Tibial artery (tissue), 4 donors: ENCODE measurements at regions not wholly inside any gene's neighbourhood (a gene's known extent, or its start where the extent isn't known, plus 50 kb on each side); places are given as distances from the start of the nearest gene placed in this dataset.

Experiments used
- DNase-seq, 2 donors: peaks; one replicate each; pipeline ENCODE4 v3.0.0-alpha.2; 2019
- H3K27ac ChIP-seq, 2 donors: fragments of 200-600 bp; sonication (generic) in 1 of 2; 1 replicate in 1 of 2; 2 replicates in 1 of 2; pipeline ENCODE4 v1.5.1; 2018 to 2019; ENCODE audit warnings: mild to moderate bottlenecking in 1 of 2
- H3K27me3 ChIP-seq, 2 donors: fragments of 200-600 bp; sonication (generic) in 1 of 2; one replicate each; pipeline versions ENCODE4 v1.5.1 to v1.6.0; 2016 to 2019
- H3K36me3 ChIP-seq, 3 donors: fragments of 200-600 bp; sonication (generic) in 2 of 3; one replicate each; pipeline ENCODE4 v1.5.1; 2016 to 2019; ENCODE audit warnings: mild to moderate bottlenecking in 2 of 3
- H3K4me1 ChIP-seq, 4 donors: fragments of 200-600 bp; sonication (generic) in 2 of 4; 1 replicate in 3 of 4; 2 replicates in 1 of 4; pipeline ENCODE4 v1.5.1; 2016 to 2019
- H3K4me3 ChIP-seq, 2 donors: fragments of 200-600 bp; sonication (generic) in 1 of 2; 1 replicate in 1 of 2; 2 replicates in 1 of 2; pipeline ENCODE4 v1.5.1; 2018 to 2019; ENCODE audit warnings: mild to moderate bottlenecking in 2 of 2
- H3K9me3 ChIP-seq, 3 donors: fragments of 200-600 bp; sonication (generic) in 1 of 3; one replicate each; pipeline ENCODE4 v1.5.1; 2016 to 2019
- intact Hi-C: fragments of 100-400 bp; cut with DNase I; formaldehyde crosslinking; loops from one replicate; pipeline ENCODE4 v1.15.0; 2023; ENCODE audit warnings: low total_unique reads
- TF ChIP-seq, protein P1 (sequence below), 2 experiments: fragments of 200-600 bp in 1 of 2; fragments of 450-650 bp in 1 of 2; IDR thresholded peaks; one replicate each; pipeline ENCODE4 v1.5.1; 2017 to 2019; ENCODE audit warnings: antibody characterized with exemption in 2 of 2, mild to moderate bottlenecking in 1 of 2, moderate library complexity in 1 of 2

DNA sequence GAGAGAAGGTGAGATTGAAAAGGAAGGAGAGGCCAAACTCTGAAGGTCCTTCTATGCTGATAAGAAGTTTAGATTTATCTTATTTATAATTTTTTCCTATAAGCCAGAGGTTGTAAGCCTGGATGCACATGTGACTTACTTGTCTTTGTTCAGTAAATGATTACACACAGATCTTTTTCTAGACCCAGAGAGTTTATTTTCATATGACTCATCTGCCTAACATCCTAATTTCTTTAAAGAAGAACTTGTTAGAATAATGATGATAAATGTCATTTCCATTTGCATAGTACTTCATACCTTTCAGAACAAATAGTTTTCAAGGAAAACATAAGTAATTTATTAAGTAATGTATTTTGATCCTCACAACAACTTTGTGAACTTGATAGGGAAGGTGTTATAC lies 434.8 kb upstream of the DPH6 start:
- H3K9me3 ChIP-seq: no peaks in the 10 kb centered on the region
- intact Hi-C loops: no loop called here
- no peak overlapping the region for H3K27ac ChIP-seq
- DNase-seq: no peak
- no peaks in the 10 kb centered on the region for H3K36me3 ChIP-seq
- TF ChIP-seq, protein P1, sequence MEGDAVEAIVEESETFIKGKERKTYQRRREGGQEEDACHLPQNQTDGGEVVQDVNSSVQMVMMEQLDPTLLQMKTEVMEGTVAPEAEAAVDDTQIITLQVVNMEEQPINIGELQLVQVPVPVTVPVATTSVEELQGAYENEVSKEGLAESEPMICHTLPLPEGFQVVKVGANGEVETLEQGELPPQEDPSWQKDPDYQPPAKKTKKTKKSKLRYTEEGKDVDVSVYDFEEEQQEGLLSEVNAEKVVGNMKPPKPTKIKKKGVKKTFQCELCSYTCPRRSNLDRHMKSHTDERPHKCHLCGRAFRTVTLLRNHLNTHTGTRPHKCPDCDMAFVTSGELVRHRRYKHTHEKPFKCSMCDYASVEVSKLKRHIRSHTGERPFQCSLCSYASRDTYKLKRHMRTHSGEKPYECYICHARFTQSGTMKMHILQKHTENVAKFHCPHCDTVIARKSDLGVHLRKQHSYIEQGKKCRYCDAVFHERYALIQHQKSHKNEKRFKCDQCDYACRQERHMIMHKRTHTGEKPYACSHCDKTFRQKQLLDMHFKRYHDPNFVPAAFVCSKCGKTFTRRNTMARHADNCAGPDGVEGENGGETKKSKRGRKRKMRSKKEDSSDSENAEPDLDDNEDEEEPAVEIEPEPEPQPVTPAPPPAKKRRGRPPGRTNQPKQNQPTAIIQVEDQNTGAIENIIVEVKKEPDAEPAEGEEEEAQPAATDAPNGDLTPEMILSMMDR (IDR thresholded peaks at IDR 0.05): no peak
- peaks cover 0 to 7% (median under 1%) of the 10 kb centered on the region in 4 donors for H3K4me1 ChIP-seq
- no peaks in the 10 kb centered on the region for H3K27me3 ChIP-seq
- H3K4me3 ChIP-seq: no peak overlapping the region

DNA sequence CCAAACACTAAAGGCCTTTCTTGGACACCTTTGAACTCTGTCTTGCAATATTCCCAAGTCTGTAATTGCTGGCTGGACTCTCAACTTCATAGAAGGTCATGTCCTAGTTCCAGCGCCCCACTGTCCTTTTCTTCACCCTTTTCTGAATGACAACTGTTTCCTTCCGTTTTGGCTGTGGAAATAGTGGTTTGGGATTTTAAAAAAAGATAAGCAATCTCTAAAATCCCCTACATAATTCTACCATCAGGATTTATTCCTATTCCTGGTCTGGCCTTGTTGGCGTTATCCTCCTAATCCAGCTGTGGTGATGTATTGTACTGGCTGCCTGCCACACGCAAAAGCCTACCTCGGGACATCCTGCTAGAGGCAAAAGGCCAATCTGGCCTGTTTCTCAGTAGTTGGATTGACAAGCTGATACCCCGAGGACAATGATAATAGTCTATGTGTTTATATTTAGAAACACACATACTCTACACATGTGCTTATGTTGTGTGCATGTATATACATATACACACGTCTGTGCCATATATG lies 440.3 kb upstream of the DPH6 start:
- peaks cover 0 to 32% (median 15%) of the 10 kb centered on the region in 4 donors for H3K4me1 ChIP-seq
- DNase-seq: peak in 1 of 2 donors; percentile 23
- no peaks in the 10 kb centered on the region for H3K36me3 ChIP-seq
- H3K27ac ChIP-seq: peak overlapping the region; percentile 40 to 49
- intact Hi-C loops: no loop called here
- no peak overlapping the region for H3K4me3 ChIP-seq
- TF ChIP-seq, protein P1 (IDR thresholded peaks at IDR 0.05): no peak
- H3K9me3 ChIP-seq: no peaks in the 10 kb centered on the region
- H3K27me3 ChIP-seq: no peaks in the 10 kb centered on the region

DNA sequence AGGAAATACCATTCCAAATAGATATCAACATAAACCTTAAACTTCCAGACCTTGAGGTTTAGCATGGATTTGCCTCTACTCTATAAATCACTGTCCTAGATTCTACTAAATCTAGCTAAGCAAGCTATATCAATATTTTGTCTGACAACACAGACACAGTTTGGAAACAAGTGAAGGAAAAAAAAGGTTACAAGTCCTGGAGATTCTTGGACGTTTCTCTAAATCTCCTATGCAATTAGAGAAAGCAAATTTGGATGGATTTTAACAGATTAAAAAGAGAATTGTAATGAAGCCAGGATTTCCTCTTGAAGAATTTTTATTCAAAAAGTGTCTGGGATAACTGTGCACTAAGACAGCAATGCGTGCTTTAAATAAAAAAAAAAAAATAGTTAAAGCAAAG lies 441.1 kb upstream of the DPH6 start:
- TF ChIP-seq, protein P1 (IDR thresholded peaks at IDR 0.05): no peak
- H3K4me3 ChIP-seq: no peak overlapping the region
- intact Hi-C loops: no loop called here
- peak overlapping the region; percentile 40 to 49 for H3K27ac ChIP-seq
- peaks cover 0 to 32% (median 15%) of the 10 kb centered on the region in 4 donors for H3K4me1 ChIP-seq
- H3K27me3 ChIP-seq: no peaks in the 10 kb centered on the region
- H3K9me3 ChIP-seq: no peaks in the 10 kb centered on the region
- DNase-seq: no peak
- no peaks in the 10 kb centered on the region for H3K36me3 ChIP-seq

DNA sequence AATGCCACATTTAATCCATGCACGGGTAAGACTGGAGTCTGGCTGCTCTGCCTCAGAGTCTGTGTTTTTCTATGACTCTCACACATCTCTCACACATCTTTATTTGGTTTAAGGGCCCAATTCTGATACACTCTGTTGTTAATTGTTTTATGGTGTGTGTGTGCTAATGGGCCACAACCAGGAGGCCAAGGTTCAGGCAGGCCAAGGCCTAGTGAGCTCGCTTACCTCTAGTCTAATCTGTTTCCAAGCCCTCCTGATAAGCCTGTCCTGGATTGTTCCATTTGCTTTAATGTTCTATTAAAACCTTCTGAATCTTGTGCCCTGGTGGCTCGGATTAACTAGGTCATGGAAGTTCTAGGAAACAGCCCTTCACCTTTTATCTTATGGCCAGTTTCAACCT lies 445.4 kb upstream of the DPH6 start:
- intact Hi-C loops: no loop called here
- Histone ChIP-seq H3K4me1 (peaks cover 0 to 18% (median 9%) of the 10 kb centered on the region in 4 donors), H3K4me3 (no peak overlapping the region), H3K27ac (no peak overlapping the region), H3K9me3 (no peaks in the 10 kb centered on the region), H3K36me3 (no peaks in the 10 kb centered on the region), H3K27me3 (no peaks in the 10 kb centered on the region)
- TF ChIP-seq, protein P1 (IDR thresholded peaks at IDR 0.05): no peak
- DNase-seq: no peak

DNA sequence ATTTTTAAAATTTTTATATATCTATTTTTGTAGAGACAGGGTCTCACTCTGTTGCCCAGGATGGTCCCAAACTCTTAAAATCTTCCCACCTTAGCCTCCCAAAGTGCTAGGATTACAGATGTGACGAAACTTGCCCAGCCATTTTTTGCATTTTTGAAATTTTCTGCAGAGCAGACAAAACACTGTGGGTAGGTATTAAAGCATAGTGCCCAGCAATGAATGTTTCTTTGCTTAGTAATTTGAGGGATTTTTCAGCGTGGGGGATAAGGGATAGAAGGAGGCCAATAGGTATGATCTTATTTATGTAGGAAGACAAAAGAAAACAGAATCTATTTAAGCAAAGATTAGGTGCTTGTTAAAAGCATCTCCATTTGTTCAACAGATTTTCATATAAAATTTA lies 446.8 kb upstream of the DPH6 start:
- Histone ChIP-seq H3K9me3 (no peaks in the 10 kb centered on the region), H3K27ac (no peak overlapping the region), H3K27me3 (no peaks in the 10 kb centered on the region), H3K4me3 (no peak overlapping the region), H3K4me1 (peaks cover 0 to 4% (median 0%) of the 10 kb centered on the region in 4 donors), H3K36me3 (no peaks in the 10 kb centered on the region)
- TF ChIP-seq, protein P1 (IDR thresholded peaks at IDR 0.05): no peak
- intact Hi-C loops: no loop called here
- DNase-seq: no peak

DNA sequence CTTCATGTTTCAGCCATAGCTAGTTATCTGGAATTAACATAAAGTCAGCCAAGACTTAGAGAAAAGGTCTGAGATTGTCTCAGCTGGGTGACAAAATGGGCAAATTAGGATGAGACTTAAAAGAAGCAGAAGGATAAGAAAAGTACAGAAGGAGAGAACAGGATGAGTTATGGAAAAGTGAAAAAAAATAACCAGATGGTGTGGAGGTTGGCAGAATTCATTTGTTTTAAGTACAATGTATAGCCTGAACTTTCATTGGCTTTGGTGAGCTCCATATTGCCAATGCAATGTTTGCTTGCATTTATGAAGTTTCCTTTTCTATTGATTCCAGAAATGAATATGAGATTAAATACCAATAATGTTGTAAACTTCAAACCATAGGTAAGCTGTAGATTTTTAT lies 447.2 kb upstream of the DPH6 start:
- intact Hi-C loops: no loop called here
- no peak for DNase-seq
- TF ChIP-seq, protein P1 (IDR thresholded peaks at IDR 0.05): no peak
- no peaks in the 10 kb centered on the region for H3K9me3 ChIP-seq
- no peaks in the 10 kb centered on the region for H3K27me3 ChIP-seq
- peaks cover 0 to under 1% (median 0%) of the 10 kb centered on the region in 4 donors for H3K4me1 ChIP-seq
- H3K27ac ChIP-seq: no peak overlapping the region
- H3K36me3 ChIP-seq: no peaks in the 10 kb centered on the region
- no peak overlapping the region for H3K4me3 ChIP-seq
